Gastroesophageal sphincter (tissue), 4 donors: ENCODE measurements at regions not wholly inside any gene's neighbourhood (a gene's known extent, or its start where the extent isn't known, plus 50 kb on each side); places are given as distances from the start of the nearest gene placed in this dataset.
A peak's percentile ranks its signal among the peaks of the same experiment; 100 is the strongest.

Source experiments
- ATAC-seq: fragments of 150-250 bp; one replicate; pipeline ENCODE4 v1.9.1; 2016; ENCODE audit warnings: mild to moderate bottlenecking, moderate library complexity
- H3K27ac ChIP-seq, 4 donors: fragments of 200-600 bp; sonication (generic) in 3 of 4; 1 replicate in 3 of 4; 2 replicates in 1 of 4; pipeline ENCODE4 v1.5.1; 2016 to 2019
- H3K27me3 ChIP-seq: fragments of 200-600 bp; sonication (generic); one replicate; pipeline ENCODE4 v1.5.1; 2019
- H3K36me3 ChIP-seq, 2 donors: fragments of 200-600 bp; sonication (generic); one replicate each; pipeline ENCODE4 v1.5.1; 2019; ENCODE audit warnings: control low read depth in 1 of 2
- H3K4me1 ChIP-seq, 3 donors: fragments of 200-600 bp; sonication (generic); 1 replicate in 2 of 3; 2 replicates in 1 of 3; pipeline ENCODE4 v1.5.1; 2016 to 2019; ENCODE audit warnings: control low read depth in 2 of 3
- H3K4me3 ChIP-seq, 2 donors: fragments of 200-600 bp; sonication (generic); one replicate each; pipeline ENCODE4 v1.5.1; 2019; ENCODE audit warnings: mild to moderate bottlenecking in 1 of 2, moderate library complexity in 1 of 2
- H3K9me3 ChIP-seq, 3 donors: fragments of 200-600 bp; sonication (generic); one replicate each; pipeline ENCODE4 v1.5.1; 2017 to 2019; ENCODE audit warnings: control low read depth in 2 of 3
- EP300 ChIP-seq: sonication (generic); formaldehyde crosslinking; IDR thresholded peaks from one replicate; pipeline ENCODE4 v1.6.1; 2017; ENCODE audit warnings: antibody characterized with exemption, mild to moderate bottlenecking
- POLR2A ChIP-seq, 2 donors: fragments of 450-650 bp; IDR thresholded peaks; one replicate each; pipeline ENCODE4 v1.6.1; 2017; ENCODE audit warnings: antibody characterized with exemption in 2 of 2, mild to moderate bottlenecking in 2 of 2, moderate library complexity in 1 of 2
- POLR2AphosphoS5 ChIP-seq: sonication (generic); formaldehyde crosslinking; IDR thresholded peaks from one replicate; pipeline ENCODE4 v1.6.1; 2017; ENCODE audit warnings: antibody characterized with exemption
- WGBS, 2 donors: methylation state at CpG; one replicate each; pipeline ENCODE4 v1.1.5; 2018; ENCODE audit warnings: low coverage in 1 of 2; 5-methylcytosine and 5-hydroxymethylcytosine counted together
- TF ChIP-seq, protein P1 (sequence below), 4 experiments: fragments of 200-600 bp in 2 of 4; fragments of 450-650 bp in 2 of 4; sonication (generic) in 1 of 4; IDR thresholded peaks; one replicate each; pipeline ENCODE4 v1.5.1; 2017 to 2019; ENCODE audit warnings: antibody characterized with exemption in 4 of 4, mild to moderate bottlenecking in 2 of 4, moderate library complexity in 2 of 4

GRCh38 chr6:62740596-62740995 lies 454.6 kb upstream of the KHDRBS2 start:
- no peaks in the 10 kb centered on the region for H3K9me3 ChIP-seq
- H3K4me3 ChIP-seq = no peak overlapping the region
- no peak overlapping the region for H3K27ac ChIP-seq
- no peaks in the 10 kb centered on the region for H3K4me1 ChIP-seq
- peak; percentile 28 for ATAC-seq
- no peaks in the 10 kb centered on the region for H3K27me3 ChIP-seq
- H3K36me3 ChIP-seq = no peaks in the 10 kb centered on the region
- no peak for TF ChIP-seq POLR2AphosphoS5
- TF ChIP-seq, protein P1, sequence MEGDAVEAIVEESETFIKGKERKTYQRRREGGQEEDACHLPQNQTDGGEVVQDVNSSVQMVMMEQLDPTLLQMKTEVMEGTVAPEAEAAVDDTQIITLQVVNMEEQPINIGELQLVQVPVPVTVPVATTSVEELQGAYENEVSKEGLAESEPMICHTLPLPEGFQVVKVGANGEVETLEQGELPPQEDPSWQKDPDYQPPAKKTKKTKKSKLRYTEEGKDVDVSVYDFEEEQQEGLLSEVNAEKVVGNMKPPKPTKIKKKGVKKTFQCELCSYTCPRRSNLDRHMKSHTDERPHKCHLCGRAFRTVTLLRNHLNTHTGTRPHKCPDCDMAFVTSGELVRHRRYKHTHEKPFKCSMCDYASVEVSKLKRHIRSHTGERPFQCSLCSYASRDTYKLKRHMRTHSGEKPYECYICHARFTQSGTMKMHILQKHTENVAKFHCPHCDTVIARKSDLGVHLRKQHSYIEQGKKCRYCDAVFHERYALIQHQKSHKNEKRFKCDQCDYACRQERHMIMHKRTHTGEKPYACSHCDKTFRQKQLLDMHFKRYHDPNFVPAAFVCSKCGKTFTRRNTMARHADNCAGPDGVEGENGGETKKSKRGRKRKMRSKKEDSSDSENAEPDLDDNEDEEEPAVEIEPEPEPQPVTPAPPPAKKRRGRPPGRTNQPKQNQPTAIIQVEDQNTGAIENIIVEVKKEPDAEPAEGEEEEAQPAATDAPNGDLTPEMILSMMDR (IDR thresholded peaks at IDR 0.05) = no peak
- TF ChIP-seq POLR2A (IDR thresholded peaks at IDR 0.05) = no peak
- TF ChIP-seq EP300 = no peak
- no CpG with 5 or more reads among the region's 5 CpGs for WGBS, 2 donors

DNA sequence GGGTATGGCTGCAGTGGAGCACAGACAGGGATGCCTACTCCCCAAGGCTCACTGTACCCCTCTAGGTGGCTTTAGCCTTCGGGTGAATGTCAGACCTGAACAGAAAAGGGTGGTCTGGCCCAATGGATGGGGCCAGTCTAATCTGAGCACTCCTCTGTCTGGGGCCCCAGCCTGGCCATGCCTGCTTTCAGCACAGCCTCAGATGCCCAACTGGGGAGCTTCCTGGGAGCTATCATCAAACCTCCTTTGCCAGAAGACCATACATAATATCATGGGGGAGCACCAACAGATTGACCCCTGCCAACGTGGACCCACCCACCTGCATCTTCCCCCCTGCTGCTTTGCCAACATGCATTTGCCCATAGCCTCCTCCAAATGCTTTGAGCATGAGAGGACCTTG lies 454.1 kb upstream of the KHDRBS2 start:
- no peaks in the 10 kb centered on the region for H3K4me1 ChIP-seq
- H3K4me3 ChIP-seq = no peak overlapping the region
- TF ChIP-seq EP300 (no peak), POLR2AphosphoS5 (no peak), POLR2A (IDR thresholded peaks at IDR 0.05) (no peak)
- TF ChIP-seq, protein P1 (IDR thresholded peaks at IDR 0.05) = no peak
- H3K36me3 ChIP-seq = no peaks in the 10 kb centered on the region
- 40% methylated on average over 1 of the region's 2 CpGs; no CpG with 5 or more reads in 1 of the 2 donors for WGBS, 2 donors
- H3K9me3 ChIP-seq = no peaks in the 10 kb centered on the region
- ATAC-seq = no peak
- H3K27me3 ChIP-seq = no peaks in the 10 kb centered on the region
- H3K27ac ChIP-seq = no peak overlapping the region

- ATAC-seq = no peak
- no peak overlapping the region for H3K4me3 ChIP-seq
- H3K27ac ChIP-seq = no peak overlapping the region
- TF ChIP-seq EP300 (no peak), POLR2AphosphoS5 (no peak), POLR2A (IDR thresholded peaks at IDR 0.05) (no peak)
- TF ChIP-seq, protein P1 (IDR thresholded peaks at IDR 0.05) = no peak
- no peaks in the 10 kb centered on the region for H3K4me1 ChIP-seq
- no peaks in the 10 kb centered on the region for H3K27me3 ChIP-seq
- H3K36me3 ChIP-seq = no peaks in the 10 kb centered on the region
- H3K9me3 ChIP-seq = no peaks in the 10 kb centered on the region
- 68 to 78% methylated on average over 2 of the region's 2 CpGs for WGBS, 2 donors
Observed at GRCh38 chr6:62737792-62738191, 451.8 kb upstream of the KHDRBS2 start.

DNA sequence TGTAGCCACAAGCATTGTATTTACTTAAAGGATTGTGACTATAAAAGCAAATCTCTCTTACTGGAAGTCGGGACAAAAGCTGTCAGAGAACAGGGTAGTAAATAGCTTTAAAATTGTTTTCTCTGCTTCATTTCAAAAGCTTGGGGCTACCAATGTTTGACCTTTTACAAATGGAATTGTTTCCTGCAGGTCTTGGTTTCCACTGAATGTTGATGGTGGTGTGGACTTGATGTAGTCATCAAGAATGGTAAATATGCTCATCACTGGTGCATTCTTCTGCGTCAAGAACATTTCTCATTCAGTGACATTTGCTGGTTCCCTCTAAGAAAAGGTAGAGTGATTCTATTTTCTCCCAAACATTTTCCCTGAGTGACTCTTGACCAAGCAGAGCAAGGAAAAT lies 435.4 kb upstream of the KHDRBS2 start:
- H3K4me3 ChIP-seq = no peak overlapping the region
- H3K4me1 ChIP-seq = no peaks in the 10 kb centered on the region
- no peaks in the 10 kb centered on the region for H3K36me3 ChIP-seq
- H3K27me3 ChIP-seq = no peaks in the 10 kb centered on the region
- no peaks in the 10 kb centered on the region for H3K9me3 ChIP-seq
- H3K27ac ChIP-seq = no peak overlapping the region
- TF ChIP-seq, protein P1 (IDR thresholded peaks at IDR 0.05) = no peak
- TF ChIP-seq EP300 (no peak), POLR2AphosphoS5 (no peak), POLR2A (IDR thresholded peaks at IDR 0.05) (no peak)
- ATAC-seq = no peak
- 32 to 52% methylated on average over 2 of the region's 2 CpGs for WGBS, 2 donors

- no peak for TF ChIP-seq POLR2AphosphoS5
- TF ChIP-seq POLR2A (IDR thresholded peaks at IDR 0.05) = no peak
- no peak for TF ChIP-seq EP300
- H3K4me1 ChIP-seq = no peaks in the 10 kb centered on the region
- WGBS, 2 donors = 58 to 59% methylated on average over 2 to 3 of the region's 3 CpGs
- no peak overlapping the region for H3K27ac ChIP-seq
- no peak overlapping the region for H3K4me3 ChIP-seq
- no peaks in the 10 kb centered on the region for H3K27me3 ChIP-seq
- H3K36me3 ChIP-seq = no peaks in the 10 kb centered on the region
- H3K9me3 ChIP-seq = no peaks in the 10 kb centered on the region
- no peak for ATAC-seq
Observed at GRCh38 chr6:62716719-62717118, 430.7 kb upstream of the KHDRBS2 start.

- H3K36me3 ChIP-seq = no peaks in the 10 kb centered on the region
- H3K27me3 ChIP-seq = no peaks in the 10 kb centered on the region
- no peaks in the 10 kb centered on the region for H3K9me3 ChIP-seq
- TF ChIP-seq, protein P1 (IDR thresholded peaks at IDR 0.05) = no peak
- TF ChIP-seq POLR2AphosphoS5 = no peak
- no peak for TF ChIP-seq POLR2A (IDR thresholded peaks at IDR 0.05)
- TF ChIP-seq EP300 = no peak
- no peak for ATAC-seq
- no peak overlapping the region for H3K27ac ChIP-seq
- no peaks in the 10 kb centered on the region for H3K4me1 ChIP-seq
- H3K4me3 ChIP-seq = no peak overlapping the region
Observed at GRCh38 chr6:62714112-62714511, 428.1 kb upstream of the KHDRBS2 start.
